ENCODE measurements at regions not wholly inside any gene's neighbourhood (a gene's known extent, or its start where the extent isn't known, plus 50 kb on each side); places are given as distances from the start of the nearest gene placed in this dataset.

- TF ChIP-seq ELF4 (IDR thresholded peaks at IDR 0.05): no peak
- no peak for TF ChIP-seq SP1 (IDR thresholded peaks at IDR 0.05)
- no peak for TF ChIP-seq L3MBTL2 (conservative IDR thresholded peaks at IDR 0.05)
- TF ChIP-seq ZNF384 (IDR thresholded peaks at IDR 0.05): no peak
Observed at GRCh38 chr18:1811282-1811681, 760.0 kb downstream of the METTL4 start.

Measured in HEK293T (cell line).